ENCODE measurements at regions not wholly inside any gene's neighbourhood (a gene's known extent, or its start where the extent isn't known, plus 50 kb on each side); places are given as distances from the start of the nearest gene placed in this dataset.

- DNase-seq (ENCODE audit: low read depth): no peak
Observed at GRCh38 chrX:9087271-9088040, 53.5 kb upstream of the FAM9B start.

GRCh38 chrX:9088896-9089295 lies 55.0 kb upstream of the FAM9B start:
- DNase-seq (ENCODE audit: low read depth): no peak

- DNase-seq (ENCODE audit: low read depth): no peak
Observed at GRCh38 chrX:9090766-9091165, 56.8 kb upstream of the FAM9B start.

GRCh38 chrX:9091258-9091657 lies 57.3 kb upstream of the FAM9B start:
- no peak for DNase-seq (ENCODE audit: low read depth)

GRCh38 chrX:9102956-9103355 lies 69.0 kb upstream of the FAM9B start:
- DNase-seq (ENCODE audit: low read depth): no peak

GRCh38 chrX:9108054-9108453 lies 74.1 kb upstream of the FAM9B start:
- no peak for DNase-seq (ENCODE audit: low read depth)

- DNase-seq (ENCODE audit: low read depth): no peak
Observed at GRCh38 chrX:9110808-9111207, 76.9 kb upstream of the FAM9B start.

GRCh38 chrX:9114245-9114644 lies 80.3 kb upstream of the FAM9B start:
- DNase-seq (ENCODE audit: low read depth): no peak

- no peak for DNase-seq (ENCODE audit: low read depth)
Observed at GRCh38 chrX:9117851-9118250, 83.9 kb upstream of the FAM9B start.

- DNase-seq (ENCODE audit: low read depth): no peak
Observed at GRCh38 chrX:9122519-9123245, 88.8 kb upstream of the FAM9B start.

- no peak for DNase-seq (ENCODE audit: low read depth)
Observed at GRCh38 chrX:9127986-9128385, 94.1 kb upstream of the FAM9B start.

- no peak for DNase-seq (ENCODE audit: low read depth)
Observed at GRCh38 chrX:9130031-9130430, 96.1 kb upstream of the FAM9B start.

GRCh38 chrX:9131066-9131465 lies 97.1 kb upstream of the FAM9B start:
- no peak for DNase-seq (ENCODE audit: low read depth)

GRCh38 chrX:9132036-9132638 lies 98.2 kb upstream of the FAM9B start:
- no peak for DNase-seq (ENCODE audit: low read depth)

GRCh38 chrX:9133426-9133825 lies 99.5 kb upstream of the FAM9B start:
- no peak for DNase-seq (ENCODE audit: low read depth)

GRCh38 chrX:9134366-9134765 lies 100.4 kb upstream of the FAM9B start:
- no peak for DNase-seq (ENCODE audit: low read depth)

- DNase-seq (ENCODE audit: low read depth): no peak
Observed at GRCh38 chrX:9135901-9136510, 102.1 kb upstream of the FAM9B start.

- DNase-seq (ENCODE audit: low read depth): no peak
Observed at GRCh38 chrX:9137152-9137551, 103.2 kb upstream of the FAM9B start.

- DNase-seq (ENCODE audit: low read depth): no peak
Observed at GRCh38 chrX:9141496-9141895, 107.6 kb upstream of the FAM9B start.

- no peak for DNase-seq (ENCODE audit: low read depth)
Observed at GRCh38 chrX:9144701-9145241, 110.8 kb upstream of the FAM9B start.

GRCh38 chrX:9146657-9147056 lies 112.7 kb upstream of the FAM9B start:
- DNase-seq (ENCODE audit: low read depth): no peak

- no peak for DNase-seq (ENCODE audit: low read depth)
Observed at GRCh38 chrX:9147086-9147485, 113.2 kb upstream of the FAM9B start.

- DNase-seq (ENCODE audit: low read depth): no peak
Observed at GRCh38 chrX:9147726-9148125, 113.8 kb upstream of the FAM9B start.
